HuH-7.5 (cell line): ENCODE measurements at regions not wholly inside any gene's neighbourhood (a gene's known extent, or its start where the extent isn't known, plus 50 kb on each side); places are given as distances from the start of the nearest gene placed in this dataset.

Experiments
- DNase-seq: peaks from one replicate; pipeline ENCODE4 v3.0.0; 2011; ENCODE audit warnings: low spot score

DNA sequence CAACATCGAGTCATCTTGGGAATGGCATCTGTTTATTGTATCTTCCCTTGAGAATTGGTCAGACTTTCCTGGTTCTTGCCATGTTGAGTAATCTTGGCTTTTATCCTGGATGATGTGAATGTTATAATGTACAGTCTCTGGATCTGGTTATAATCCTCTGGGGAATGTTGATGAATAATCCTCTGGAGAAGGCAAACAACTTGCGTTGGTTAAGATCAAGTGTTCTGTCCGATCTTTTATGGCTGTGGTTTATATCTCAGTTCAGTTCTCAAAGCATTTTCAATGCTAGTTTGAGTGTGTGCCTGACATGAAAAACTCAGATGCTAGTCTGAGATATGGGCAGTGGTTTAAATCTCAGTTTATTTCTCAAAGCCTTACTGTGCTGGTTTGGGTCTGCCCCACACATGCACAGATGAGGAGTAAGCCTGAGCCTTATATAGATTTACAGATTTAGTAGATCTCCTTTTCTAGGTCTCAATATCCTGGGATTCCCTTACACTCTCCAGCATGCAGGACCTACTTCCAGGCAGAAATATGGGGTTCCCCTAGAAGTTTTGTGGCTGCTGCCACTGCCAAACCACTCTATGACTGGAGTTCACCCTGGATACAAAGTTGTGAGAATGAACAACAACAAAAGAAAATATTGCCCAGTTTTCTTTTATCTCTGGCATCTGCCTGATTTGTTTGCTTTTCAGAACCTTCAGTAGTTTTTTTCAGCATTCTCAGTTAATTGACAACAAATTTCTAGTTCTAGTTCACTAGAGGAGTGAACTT, 191.8 kb upstream of the MAN1A1 start:
- no peak for DNase-seq

DNA sequence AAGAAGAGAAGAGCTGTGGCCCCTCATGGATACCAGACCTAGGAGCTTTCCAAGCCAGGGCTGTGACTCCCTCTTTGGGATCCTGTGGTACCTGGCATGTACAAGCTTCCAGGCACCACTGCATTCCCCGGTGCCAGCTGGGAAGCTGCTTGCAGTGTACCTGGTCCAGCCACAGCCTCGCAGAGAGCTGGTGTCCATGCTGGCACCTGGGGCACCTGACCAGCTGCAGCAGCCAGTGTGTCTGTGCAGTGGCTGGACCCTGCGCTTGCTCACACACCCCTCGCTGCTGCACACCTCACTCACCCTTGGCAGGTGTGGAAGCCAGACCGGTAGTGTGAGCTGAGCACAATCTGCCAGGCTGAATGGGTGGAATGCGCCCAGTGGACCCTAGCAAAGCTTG, 190.9 kb upstream of the MAN1A1 start:
- DNase-seq, result no peak

DNA sequence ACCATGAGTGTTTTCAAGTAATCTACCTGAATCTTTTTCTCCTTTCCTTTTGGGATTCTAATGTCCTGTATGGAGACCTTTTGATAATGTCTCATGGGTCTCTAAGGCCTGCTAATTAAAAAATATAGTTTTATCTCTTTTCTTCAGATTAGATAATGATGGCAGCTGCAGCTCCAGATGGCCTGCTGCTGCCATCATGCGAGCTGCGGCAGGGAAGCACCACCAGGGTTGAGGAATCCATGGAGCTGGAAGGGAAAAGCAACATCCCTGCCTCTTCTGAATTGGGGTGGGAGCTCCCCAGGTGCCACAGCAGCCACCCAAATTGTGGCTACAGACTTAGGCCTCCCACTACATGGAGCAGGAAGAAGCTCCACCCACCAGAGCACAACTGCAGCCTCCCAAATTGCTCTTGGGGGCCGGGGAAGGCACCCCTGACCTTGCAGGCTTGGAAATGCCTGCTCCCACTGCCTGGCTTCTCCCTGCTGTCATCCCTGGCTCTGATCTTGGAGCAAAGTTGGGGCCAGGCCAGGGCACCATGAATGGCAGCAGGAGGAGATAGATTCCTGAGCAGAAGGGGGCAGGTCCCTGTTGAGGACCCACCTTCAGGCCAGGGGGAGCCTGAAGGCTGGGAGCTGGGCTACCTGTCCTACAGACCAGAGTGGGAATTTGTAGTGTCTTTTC, 189.6 kb upstream of the MAN1A1 start:
- no peak for DNase-seq

DNA sequence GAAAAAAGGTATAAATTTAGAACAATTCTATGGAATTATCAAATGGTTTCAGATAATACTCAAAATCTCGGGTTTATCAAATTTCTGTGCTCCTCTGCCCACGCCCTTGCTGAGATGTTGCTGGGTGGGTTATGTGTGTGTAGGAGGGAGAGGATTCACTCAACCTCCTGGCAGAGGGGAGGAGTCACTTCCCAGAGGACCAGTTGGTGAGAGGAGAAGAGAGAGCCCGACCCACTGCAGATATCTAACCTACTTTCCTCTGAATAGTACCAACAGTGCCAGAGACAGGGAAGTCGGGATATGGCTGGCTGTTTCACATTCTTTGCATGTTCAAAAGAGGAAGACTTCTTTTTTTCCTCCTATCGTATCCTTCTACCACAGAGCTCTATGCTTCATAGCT, 187.1 kb upstream of the MAN1A1 start:
- no peak for DNase-seq

DNA sequence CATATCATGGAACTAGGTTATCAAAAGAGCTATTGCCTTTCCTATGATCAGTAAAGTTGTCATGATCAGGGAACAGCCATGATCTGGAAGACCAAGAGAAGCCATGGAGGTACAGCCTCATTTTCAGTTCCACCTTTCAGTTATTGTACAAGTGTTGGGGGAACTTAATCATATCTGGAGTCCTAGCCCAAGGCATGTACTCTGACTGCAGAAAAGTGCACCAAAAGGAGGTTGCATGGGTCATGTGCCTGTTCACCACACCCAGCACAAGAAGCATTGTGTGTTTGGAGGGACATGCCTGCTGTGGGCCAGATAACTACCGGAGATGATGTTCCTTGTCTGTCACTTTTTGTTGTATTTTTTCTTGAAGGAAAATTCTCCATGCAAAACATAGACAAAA, 185.8 kb upstream of the MAN1A1 start:
- DNase-seq, result no peak

DNA sequence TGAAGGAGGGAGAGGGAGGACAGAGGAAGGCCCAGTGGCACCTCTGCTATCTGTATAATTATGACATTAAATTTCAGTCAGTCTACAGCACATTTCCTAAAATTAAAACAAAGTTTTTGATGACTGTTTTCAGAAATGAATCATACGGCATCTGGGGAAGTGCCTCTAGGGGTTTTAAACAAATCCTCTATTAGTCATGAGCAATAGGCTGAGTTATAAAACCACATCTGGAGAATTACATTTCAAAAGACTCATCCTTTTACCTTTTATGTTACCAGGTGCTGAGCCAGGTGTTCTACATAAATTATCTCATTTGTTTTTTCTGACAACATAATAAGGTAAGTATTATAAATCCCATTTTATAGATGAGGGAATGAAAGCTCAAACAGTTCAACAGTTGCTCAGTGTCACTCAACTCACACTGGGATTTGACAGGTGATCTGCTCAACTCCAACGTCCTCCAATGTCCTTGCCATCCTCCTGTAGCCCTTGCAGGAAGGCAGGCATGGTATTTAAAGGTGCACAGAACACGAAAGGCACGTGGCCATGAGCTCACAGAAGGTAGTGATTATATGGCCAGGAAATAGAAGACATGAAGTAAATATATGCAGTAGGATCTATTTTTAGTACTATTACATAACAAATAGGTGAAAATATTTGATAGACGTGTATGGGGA, 184.2 kb upstream of the MAN1A1 start:
- DNase-seq, result no peak

DNA sequence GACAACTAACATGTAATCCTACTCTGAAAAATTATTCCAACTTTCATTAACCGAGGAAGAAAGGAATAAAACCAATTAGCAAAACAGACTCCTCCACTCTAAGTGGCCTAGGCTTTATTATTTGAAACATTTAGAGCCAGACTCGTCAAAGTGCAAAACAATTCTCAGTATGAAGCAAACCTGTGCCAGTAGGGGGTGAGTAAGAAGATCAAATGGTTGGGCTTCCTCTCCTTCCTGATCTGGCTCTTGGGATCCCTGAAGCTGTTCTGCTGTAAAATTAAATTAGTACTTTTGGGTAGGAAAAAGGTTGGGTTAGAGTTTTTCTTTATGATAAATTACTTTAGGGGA, 177.6 kb upstream of the MAN1A1 start:
- no peak for DNase-seq

GRCh38 chr6:119526561-119527230, 177.1 kb upstream of the MAN1A1 start:
- no peak for DNase-seq

- no peak for DNase-seq
Observed at GRCh38 chr6:119524410-119524809, 174.8 kb upstream of the MAN1A1 start.

DNA sequence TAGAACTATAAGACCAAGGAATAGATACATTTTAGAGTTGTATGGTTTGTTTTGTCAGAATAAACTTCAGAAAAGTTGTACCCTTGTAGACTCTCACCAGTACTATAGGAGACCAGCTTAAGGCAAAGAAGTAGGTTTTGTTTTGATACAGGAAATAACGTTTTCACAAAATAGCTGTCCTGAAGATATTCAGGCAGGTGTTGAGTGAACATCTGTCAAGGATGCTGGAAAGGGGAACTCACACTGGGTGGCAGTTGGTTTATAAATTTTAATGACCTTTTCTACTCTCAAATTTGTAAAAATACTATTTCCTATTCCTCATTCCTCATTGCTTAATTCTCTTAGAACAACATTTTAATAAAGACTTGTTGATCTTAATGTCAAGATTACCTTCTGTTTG, 174.0 kb upstream of the MAN1A1 start:
- no peak for DNase-seq

- DNase-seq, result peak; percentile 10
Observed at GRCh38 chr6:119521251-119521650, 171.7 kb upstream of the MAN1A1 start.

- DNase-seq, result no peak
Observed at GRCh38 chr6:119517428-119517827, 167.9 kb upstream of the MAN1A1 start.

DNA sequence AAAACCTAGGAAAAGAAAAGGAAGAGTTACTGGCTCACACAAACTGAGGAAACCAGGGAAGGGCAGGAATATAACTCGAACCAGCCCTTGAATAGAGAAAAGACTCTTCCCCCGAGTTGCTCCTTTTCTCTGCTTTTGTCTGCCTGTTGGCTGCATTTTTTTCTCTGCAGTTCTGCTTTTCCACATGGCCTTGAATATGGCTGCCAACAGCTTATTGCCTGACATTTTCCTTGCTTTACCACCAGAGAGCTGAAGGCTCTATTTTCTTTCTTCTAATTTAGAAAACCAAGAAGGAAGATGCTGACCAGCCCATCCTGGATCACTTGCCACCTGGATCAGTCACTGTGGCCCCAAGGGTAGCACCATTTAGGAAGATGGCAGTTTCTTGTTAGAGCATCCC, 164.8 kb upstream of the MAN1A1 start:
- DNase-seq, result no peak

- no peak for DNase-seq
Observed at GRCh38 chr6:119511024-119511423, 161.5 kb upstream of the MAN1A1 start.

GRCh38 chr6:119510246-119510645, 160.7 kb upstream of the MAN1A1 start:
- DNase-seq, result no peak

GRCh38 chr6:119506631-119507174, 157.1 kb upstream of the MAN1A1 start:
- DNase-seq, result no peak

DNA sequence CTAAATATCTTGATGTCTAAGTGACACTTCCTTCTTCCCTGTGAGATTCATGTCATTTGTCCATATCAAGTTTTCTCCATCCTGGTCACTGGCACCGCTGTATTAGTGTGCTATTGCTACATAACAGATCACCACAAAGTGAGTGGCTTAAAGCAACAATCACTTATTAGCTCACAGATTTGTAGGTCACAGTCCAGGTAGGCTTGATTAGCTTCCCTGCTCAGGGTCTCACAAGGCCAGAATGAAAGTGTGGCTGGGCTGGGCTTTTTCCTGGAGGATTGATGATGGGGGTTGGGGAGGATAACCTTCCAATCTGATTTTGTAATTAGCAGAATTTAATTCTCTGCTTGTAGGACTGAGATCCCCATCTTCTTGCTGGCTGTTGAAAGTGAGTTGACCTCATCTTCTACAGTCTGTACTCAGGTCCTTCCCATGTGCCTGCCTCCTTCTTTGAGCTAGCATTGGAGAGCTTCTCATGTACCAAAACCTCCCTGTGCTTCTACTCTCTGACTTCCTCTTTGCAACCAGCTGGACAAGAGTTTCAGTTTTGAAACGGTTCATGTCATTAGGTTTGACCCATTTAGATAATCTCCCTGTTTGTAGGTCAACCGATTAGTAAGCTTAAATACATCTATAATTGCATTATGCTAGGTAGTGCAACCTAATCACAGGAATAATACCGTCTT, 152.4 kb upstream of the MAN1A1 start:
- no peak for DNase-seq

DNA sequence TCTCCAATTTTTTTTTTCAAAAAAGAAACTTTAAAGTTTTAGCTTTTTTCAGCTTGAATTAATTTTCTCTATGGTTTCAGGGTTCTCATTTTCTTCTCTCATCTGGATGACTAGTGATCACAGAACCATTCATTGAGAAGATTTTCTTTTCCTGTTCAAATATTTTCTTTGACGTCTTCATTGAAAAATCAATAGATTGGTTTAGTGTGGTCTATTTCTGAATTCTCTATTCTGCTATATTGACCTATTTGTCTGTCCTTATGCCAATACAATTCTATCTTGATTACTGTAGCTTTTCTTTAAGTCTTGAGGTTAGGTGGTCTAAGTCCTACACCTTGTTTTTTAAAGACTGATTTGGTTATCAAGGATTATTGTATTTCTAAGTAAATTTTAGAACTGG, 150.2 kb upstream of the MAN1A1 start:
- no peak for DNase-seq

DNA sequence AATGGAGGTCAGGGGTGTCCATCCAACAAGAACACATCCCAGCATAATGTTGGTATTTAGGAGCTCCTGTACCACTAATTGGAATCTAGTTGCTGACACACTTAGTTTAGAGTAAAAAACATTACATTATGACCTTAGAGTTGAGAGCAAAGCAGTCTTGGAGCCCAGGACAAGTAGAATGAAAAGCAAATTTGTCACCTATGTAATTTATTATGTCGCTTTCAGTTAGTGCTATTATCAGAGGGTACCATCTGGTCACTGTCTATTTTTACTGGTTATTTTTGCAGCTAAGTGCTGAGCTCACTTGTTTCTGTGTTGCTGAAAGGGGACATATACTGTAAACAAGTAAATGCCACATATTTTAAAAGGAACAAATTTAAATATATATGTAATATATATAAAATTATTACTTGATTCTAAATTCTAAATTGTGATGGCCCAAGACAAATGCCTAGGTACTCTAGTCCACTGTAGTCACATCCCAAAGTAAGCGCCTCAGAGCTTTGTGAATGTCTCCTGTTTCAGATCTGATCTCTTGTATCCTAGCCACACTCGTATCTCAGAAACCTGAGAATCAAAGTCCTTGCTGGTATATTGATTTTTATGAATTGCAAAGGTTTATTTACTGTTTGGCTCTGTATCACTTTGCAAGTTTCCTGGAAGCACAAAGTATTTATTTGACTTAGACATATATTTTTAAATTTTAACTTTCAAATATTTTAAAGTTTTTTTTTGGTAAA, 148.6 kb upstream of the MAN1A1 start:
- DNase-seq, result no peak

DNA sequence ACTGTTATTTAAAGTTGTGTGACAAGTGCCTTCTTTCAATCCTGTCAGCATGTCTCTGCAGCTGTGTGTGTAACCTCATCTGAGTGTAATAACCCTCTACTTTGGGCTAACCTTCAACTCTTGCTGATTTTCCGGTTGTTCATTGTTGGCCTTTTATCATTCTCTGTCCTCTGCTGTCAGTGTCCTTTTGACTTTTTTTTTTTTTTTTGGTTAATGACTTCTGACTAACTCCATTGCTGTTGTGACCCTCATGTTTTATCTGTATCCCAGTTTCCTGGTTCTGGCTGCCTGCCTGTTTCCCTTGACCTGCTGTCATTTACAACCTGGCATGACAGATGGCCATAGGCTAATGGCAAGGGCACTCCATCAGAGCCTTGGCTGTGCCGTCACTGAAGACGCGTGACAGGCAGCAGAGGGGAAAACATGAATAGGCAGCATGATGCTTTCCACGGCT, 145.7 kb upstream of the MAN1A1 start:
- DNase-seq, result no peak

- DNase-seq, result peak; percentile 18
Observed at GRCh38 chr6:119493980-119494379, 144.4 kb upstream of the MAN1A1 start.
